Tibial nerve (tissue), 4 donors: ENCODE measurements at regions not wholly inside any gene's neighbourhood (a gene's known extent, or its start where the extent isn't known, plus 50 kb on each side); places are given as distances from the start of the nearest gene placed in this dataset.

Source experiments
- DNase-seq, 2 donors: peaks; one replicate each; pipeline ENCODE4 v3.0.0-alpha.2; 2019; ENCODE audit warnings: low spot score in 2 of 2
- H3K27ac ChIP-seq, 4 donors: fragments of 200-600 bp; sonication (generic) in 3 of 4; one replicate each; pipeline ENCODE4 v1.5.1; 2017 to 2019; ENCODE audit warnings: mild to moderate bottlenecking in 1 of 4
- H3K27me3 ChIP-seq, 2 donors: fragments of 200-600 bp; sonication (generic) in 1 of 2; one replicate each; pipeline versions ENCODE4 v1.5.1 to v1.6.0; 2017 to 2019
- H3K36me3 ChIP-seq, 3 donors: fragments of 200-600 bp; sonication (generic); one replicate each; pipeline ENCODE4 v1.5.1; 2018 to 2019
- H3K4me1 ChIP-seq, 4 donors: fragments of 200-600 bp; sonication (generic) in 3 of 4; one replicate each; pipeline ENCODE4 v1.5.1; 2017 to 2019
- H3K4me3 ChIP-seq, 4 donors: fragments of 200-600 bp; sonication (generic) in 3 of 4; one replicate each; pipeline ENCODE4 v1.5.1; 2017 to 2019; ENCODE audit warnings: mild to moderate bottlenecking in 1 of 4, moderate library complexity in 1 of 4
- H3K9me3 ChIP-seq, 4 donors: fragments of 200-600 bp; sonication (generic) in 3 of 4; one replicate each; pipeline ENCODE4 v1.5.1; 2017 to 2019
- CTCF ChIP-seq, 5 experiments: fragments of 200-600 bp in 3 of 5; fragments of 450-650 bp in 2 of 5; sonication (generic) in 3 of 5; IDR thresholded peaks; one replicate each; pipeline ENCODE4 v1.5.1; 2016 to 2019; ENCODE audit warnings: antibody characterized with exemption in 5 of 5, mild to moderate bottlenecking in 3 of 5, moderate library complexity in 2 of 5
- EP300 ChIP-seq, 2 donors: sonication (generic); formaldehyde crosslinking; IDR thresholded peaks; one replicate each; pipeline ENCODE4 v1.6.1; 2017; ENCODE audit warnings: antibody characterized with exemption in 2 of 2, mild to moderate bottlenecking in 1 of 2
- POLR2A ChIP-seq, 2 donors: fragments of 450-650 bp; IDR thresholded peaks; one replicate each; pipeline ENCODE4 v1.6.1; 2017; ENCODE audit warnings: antibody characterized with exemption in 2 of 2, mild to moderate bottlenecking in 2 of 2, moderate library complexity in 2 of 2
- WGBS, 2 donors: methylation state at CpG; one replicate each; pipeline ENCODE4 v1.1.5; 2018; 5-methylcytosine and 5-hydroxymethylcytosine counted together

GRCh38 chr7:91644256-91644655, 236.2 kb downstream of the MTERF1 start:
- 84 to 90% methylated on average over 4 of the region's 4 CpGs for WGBS, 2 donors
- TF ChIP-seq EP300 (IDR thresholded peaks at IDR 0.05) (no peak), POLR2A (IDR thresholded peaks at IDR 0.05) (no peak), CTCF (IDR thresholded peaks at IDR 0.05) (no peak)
- Histone ChIP-seq H3K27ac (no peak overlapping the region), H3K4me1 (no peaks in the 10 kb centered on the region), H3K4me3 (no peak overlapping the region), H3K36me3 (no peaks in the 10 kb centered on the region), H3K27me3 (no peaks in the 10 kb centered on the region), H3K9me3 (no peaks in the 10 kb centered on the region)
- DNase-seq, result no peak

GRCh38 chr7:91645542-91645941, 235.0 kb downstream of the MTERF1 start:
- TF ChIP-seq POLR2A (IDR thresholded peaks at IDR 0.05) (no peak), EP300 (IDR thresholded peaks at IDR 0.05) (no peak), CTCF (IDR thresholded peaks at IDR 0.05) (no peak)
- WGBS, 2 donors, result 91 to 100% methylated on average over 1 of the region's 1 CpG
- no peak overlapping the region for H3K27ac ChIP-seq

DNA sequence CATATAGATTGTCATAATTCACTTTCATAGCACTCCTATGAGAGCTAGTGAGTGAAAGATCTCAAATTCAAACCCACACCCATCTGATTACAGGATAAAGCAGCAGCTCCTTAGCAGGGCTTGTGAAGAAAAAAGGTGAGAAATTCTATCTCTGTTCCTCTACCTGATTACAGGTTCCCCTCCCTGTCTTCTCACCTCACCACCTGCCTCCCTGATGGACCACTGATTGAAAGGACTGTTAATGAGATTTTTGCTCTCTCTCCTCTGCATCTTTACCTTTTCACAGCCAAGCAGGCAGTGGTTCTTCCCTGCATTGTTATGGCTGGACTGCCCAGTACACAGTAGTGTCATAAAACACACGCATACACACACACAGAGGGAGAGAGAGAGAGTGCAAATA, 228.5 kb downstream of the MTERF1 start:
- no peak for DNase-seq

More at GRCh38 chr7:91645542-91645941, 235.0 kb downstream of the MTERF1 start:
- no peaks in the 10 kb centered on the region for H3K27me3 ChIP-seq
- H3K36me3 ChIP-seq, result no peaks in the 10 kb centered on the region
- no peaks in the 10 kb centered on the region for H3K4me1 ChIP-seq
- DNase-seq, result no peak
- no peak overlapping the region for H3K4me3 ChIP-seq
- H3K9me3 ChIP-seq, result no peaks in the 10 kb centered on the region

GRCh38 chr7:91653286-91653685, 227.2 kb downstream of the MTERF1 start:
- TF ChIP-seq POLR2A (IDR thresholded peaks at IDR 0.05), result no peak
- TF ChIP-seq EP300 (IDR thresholded peaks at IDR 0.05), result no peak
- TF ChIP-seq CTCF (IDR thresholded peaks at IDR 0.05), result no peak
- Histone ChIP-seq H3K9me3 (no peaks in the 10 kb centered on the region), H3K27ac (no peak overlapping the region), H3K4me1 (peaks cover 0 to 6% (median 0%) of the 10 kb centered on the region in 4 donors), H3K27me3 (no peaks in the 10 kb centered on the region), H3K4me3 (no peak overlapping the region), H3K36me3 (no peaks in the 10 kb centered on the region)
- DNase-seq, result no peak

More for the DNA sequence above, 228.5 kb downstream of the MTERF1 start:
- Histone ChIP-seq H3K27me3 (no peaks in the 10 kb centered on the region), H3K36me3 (no peaks in the 10 kb centered on the region), H3K9me3 (no peaks in the 10 kb centered on the region), H3K4me3 (no peak overlapping the region), H3K27ac (no peak overlapping the region), H3K4me1 (peaks cover 0 to 6% (median 0%) of the 10 kb centered on the region in 4 donors)
- 67 to 69% methylated on average over 1 of the region's 1 CpG for WGBS, 2 donors
- no peak for TF ChIP-seq EP300 (IDR thresholded peaks at IDR 0.05)
- no peak for TF ChIP-seq POLR2A (IDR thresholded peaks at IDR 0.05)
- no peak for TF ChIP-seq CTCF (IDR thresholded peaks at IDR 0.05)

GRCh38 chr7:91655656-91656055, 224.8 kb downstream of the MTERF1 start:
- no peak for TF ChIP-seq CTCF (IDR thresholded peaks at IDR 0.05)
- no peak for TF ChIP-seq EP300 (IDR thresholded peaks at IDR 0.05)
- TF ChIP-seq POLR2A (IDR thresholded peaks at IDR 0.05), result no peak
- Histone ChIP-seq H3K27me3 (no peaks in the 10 kb centered on the region), H3K9me3 (no peaks in the 10 kb centered on the region), H3K4me1 (peaks cover 0 to 6% (median 0%) of the 10 kb centered on the region in 4 donors), H3K27ac (no peak overlapping the region), H3K36me3 (no peaks in the 10 kb centered on the region), H3K4me3 (no peak overlapping the region)
- no peak for DNase-seq
